GM12875 (cell line): ENCODE measurements at regions not wholly inside any gene's neighbourhood (a gene's known extent, or its start where the extent isn't known, plus 50 kb on each side); places are given as distances from the start of the nearest gene placed in this dataset.

Experiments
- H3K4me3 ChIP-seq: one replicate; pipeline ENCODE4 v1.5.1; 2011; ENCODE audit warnings: low read depth, low read length, control low read depth
- TF ChIP-seq, protein P1 (sequence below): IDR thresholded peaks from 2 replicates; pipeline ENCODE4 v1.5.1; 2011; ENCODE audit warnings: low read depth, mild to moderate bottlenecking, control low read depth, inconsistent platforms, low read length, moderate library complexity, borderline replicate concordance; ENCODE audit not compliant: insufficient read depth

- H3K4me3 ChIP-seq = no peak overlapping the region
- TF ChIP-seq, protein P1, sequence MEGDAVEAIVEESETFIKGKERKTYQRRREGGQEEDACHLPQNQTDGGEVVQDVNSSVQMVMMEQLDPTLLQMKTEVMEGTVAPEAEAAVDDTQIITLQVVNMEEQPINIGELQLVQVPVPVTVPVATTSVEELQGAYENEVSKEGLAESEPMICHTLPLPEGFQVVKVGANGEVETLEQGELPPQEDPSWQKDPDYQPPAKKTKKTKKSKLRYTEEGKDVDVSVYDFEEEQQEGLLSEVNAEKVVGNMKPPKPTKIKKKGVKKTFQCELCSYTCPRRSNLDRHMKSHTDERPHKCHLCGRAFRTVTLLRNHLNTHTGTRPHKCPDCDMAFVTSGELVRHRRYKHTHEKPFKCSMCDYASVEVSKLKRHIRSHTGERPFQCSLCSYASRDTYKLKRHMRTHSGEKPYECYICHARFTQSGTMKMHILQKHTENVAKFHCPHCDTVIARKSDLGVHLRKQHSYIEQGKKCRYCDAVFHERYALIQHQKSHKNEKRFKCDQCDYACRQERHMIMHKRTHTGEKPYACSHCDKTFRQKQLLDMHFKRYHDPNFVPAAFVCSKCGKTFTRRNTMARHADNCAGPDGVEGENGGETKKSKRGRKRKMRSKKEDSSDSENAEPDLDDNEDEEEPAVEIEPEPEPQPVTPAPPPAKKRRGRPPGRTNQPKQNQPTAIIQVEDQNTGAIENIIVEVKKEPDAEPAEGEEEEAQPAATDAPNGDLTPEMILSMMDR = no peak
These were observed 232.8 kb downstream of the GLI2 start for GRCh38 chr2:120968307-120969015.

DNA sequence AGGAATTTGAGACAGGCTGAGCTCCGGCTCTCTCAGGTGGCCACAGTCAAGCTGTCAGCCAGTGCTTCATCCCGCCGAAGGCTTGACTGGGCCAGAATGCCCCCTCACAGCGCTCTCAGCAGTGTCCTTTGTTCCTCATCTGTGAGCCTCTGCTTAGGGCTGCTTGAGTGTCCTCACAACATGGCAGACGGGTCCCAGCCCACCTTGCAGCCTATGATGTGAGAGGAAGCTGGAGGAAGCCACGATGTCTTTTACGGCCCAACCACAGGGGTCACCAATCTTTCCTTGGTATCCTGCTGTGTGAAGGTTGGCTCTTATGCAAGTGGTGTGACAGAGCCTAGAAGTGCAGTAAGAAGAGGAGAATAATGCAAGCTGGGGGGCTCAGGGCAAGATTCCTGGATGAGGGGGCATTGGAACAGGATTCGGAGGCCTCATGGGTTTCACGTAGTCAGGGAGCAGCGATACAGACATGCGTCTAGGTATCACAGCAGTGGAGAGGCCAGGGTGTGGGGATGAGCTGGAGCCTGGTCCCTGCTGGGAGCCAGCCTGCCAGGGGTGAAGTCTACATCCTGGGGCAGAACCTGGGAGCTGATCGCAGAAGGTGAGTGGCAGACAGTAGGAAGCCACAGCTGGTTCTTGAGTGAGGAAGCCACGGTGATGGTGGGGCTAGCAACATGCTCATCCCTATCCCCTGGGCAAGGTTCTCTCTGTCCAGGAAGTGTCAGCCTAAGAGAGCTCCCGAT, 234.1 kb downstream of the GLI2 start:
- TF ChIP-seq, protein P1 = no peak
- no peak overlapping the region for H3K4me3 ChIP-seq

DNA sequence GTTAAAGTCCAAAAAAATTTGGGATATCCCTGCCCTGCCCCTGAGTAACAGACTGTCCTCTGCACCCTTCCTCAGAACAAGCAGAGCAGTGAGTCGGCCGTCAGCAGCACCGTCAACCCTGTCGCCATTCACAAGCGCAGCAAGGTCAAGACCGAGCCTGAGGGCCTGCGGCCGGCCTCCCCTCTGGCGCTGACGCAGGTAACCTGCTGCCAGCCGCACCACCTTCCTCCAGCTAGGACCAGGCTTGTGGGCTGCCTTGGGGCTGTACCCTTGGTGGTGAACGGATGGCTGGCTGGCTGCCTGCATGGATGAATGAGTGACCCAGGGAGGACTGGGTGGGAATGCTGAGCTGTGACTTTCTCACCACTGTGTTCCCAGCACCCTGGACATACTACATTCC, 236.2 kb downstream of the GLI2 start:
- TF ChIP-seq, protein P1 = no peak
- no peak overlapping the region for H3K4me3 ChIP-seq

- H3K4me3 ChIP-seq = no peak overlapping the region
- TF ChIP-seq, protein P1 = no peak
These were observed 236.6 kb downstream of the GLI2 start for GRCh38 chr2:120972286-120972685.

DNA sequence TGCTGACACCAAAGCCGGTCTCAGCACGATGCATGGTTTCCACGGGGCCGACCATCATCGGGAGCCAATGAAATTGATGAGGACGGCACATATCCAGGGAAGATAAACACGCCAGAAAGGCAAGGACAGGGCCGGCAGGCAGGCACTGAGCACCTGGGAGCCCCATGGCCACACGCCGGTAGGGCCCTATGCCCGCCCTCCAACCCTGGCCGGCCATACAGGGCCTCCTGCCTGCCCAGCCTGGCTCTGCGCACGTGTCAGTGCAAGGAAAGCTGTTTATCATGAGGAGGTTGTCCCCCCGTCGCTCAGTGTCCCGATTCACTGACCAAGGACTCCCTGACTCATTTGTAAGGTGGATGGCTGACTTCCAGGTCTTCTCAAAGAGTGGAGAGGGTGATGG, 237.5 kb downstream of the GLI2 start:
- TF ChIP-seq, protein P1 = no peak
- no peak overlapping the region for H3K4me3 ChIP-seq

DNA sequence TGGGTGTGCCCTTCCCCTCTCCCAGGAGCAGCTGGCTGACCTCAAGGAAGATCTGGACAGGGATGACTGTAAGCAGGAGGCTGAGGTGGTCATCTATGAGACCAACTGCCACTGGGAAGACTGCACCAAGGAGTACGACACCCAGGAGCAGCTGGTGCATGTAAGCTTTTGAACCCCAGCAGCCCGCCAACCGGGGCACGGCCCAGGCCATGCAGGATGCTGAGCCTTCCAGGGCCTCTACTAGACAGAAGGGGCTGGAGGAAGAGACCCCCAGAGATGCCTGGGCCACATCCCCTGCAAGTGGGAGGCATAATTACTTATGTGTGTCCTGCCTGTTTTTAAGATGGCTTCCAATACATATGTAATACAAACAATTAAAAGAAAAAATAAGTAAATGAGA, 239.3 kb downstream of the GLI2 start:
- no peak overlapping the region for H3K4me3 ChIP-seq
- TF ChIP-seq, protein P1 = no peak

- H3K4me3 ChIP-seq = no peak overlapping the region
- TF ChIP-seq, protein P1 = no peak
These were observed 241.0 kb downstream of the GLI2 start for GRCh38 chr2:120976501-120977307.
